Stimulated activated CD4-positive, alpha-beta T cell treated with anti-CD3 and anti-CD28 coated beads, TNF-alpha, amount 100 ng/mL, for 1 hour (primary cell): ENCODE measurements at regions not wholly inside any gene's neighbourhood (a gene's known extent, or its start where the extent isn't known, plus 50 kb on each side); places are given as distances from the start of the nearest gene placed in this dataset.
"Not testable (repeated sequence)": the region's sequence is repeated elsewhere in the genome, so short reads cannot be mapped to it uniquely, and the experiment has no call there.

Experiments used
- DNase-seq, 3 donors: peaks; one replicate each; pipeline ENCODE4 v3.0.0-alpha.2; 2020; ENCODE audit warnings: low read depth in 3 of 3, low spot score in 1 of 3

DNA sequence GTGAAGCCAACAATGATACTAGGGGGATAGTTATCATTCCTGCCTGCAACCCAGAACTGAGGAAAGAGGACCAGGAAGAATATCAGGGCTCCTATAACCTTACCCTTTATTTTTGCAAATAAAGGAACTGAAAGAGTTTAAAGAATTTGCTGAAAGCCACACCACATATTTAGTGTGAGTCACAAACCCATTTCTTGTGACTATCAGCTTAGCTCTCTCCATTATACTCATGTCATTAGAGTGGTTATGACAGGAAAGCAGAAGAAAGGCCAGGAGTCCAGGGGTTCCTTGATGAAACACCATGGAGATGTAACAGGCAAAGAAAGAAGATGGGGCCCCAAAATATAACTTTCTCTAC lies 141.1 kb upstream of the SAMSN1 start:
- DNase-seq: no peak

DNA sequence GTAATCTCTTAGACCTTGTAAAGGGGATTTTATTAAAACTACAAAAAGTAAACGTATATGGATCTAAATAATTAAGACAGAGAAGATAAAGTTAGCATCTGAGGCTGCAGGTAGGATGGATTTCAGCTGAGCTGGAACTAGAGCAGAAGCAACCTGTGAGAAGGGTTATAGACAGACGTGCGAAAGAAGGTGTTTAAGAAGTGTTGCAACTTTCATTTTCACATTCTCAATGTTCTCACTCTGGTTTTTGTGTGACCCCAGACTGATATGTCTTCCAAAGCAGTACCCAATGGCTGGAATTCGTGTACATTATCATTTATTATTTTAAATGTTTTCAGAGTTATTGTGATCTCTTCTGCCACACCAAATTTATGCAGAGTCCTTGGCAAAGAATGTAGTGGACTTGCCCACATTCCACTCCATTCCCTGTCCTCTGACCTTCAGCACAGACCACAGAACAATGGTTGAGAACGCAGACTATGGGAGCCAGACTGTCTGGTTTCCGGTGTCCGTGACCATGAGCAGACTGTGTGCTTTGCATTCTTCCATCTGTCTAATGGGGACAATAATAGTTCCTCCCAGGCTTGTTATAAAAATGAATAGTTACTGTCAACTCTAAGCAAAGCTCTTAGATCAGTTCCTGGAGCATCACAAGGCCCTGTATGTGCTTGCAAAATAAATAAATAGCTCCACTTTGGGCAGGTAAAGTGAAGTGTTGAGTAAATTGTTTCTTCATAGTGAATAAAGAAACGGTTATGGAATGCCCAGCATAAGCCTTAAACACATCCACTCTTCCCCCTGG lies 140.6 kb upstream of the SAMSN1 start:
- no peak for DNase-seq

DNA sequence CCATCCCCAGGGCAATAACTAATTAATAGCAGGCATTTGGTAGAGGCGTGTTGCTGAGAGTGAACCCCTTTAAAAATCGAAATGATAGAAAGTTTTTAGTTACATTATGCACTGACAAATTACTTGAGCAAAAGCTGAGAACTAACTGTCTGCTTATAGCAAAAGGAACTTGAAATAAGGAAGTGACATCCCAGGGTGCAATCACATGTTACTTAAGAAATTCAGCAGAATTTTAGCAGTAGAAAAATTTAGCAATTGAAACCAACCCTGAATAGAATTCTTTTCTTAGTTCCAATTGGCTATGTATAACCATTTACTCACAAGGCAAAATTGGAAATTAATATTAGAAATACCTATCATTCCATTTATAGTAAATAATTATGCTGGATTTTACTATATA lies 139.5 kb upstream of the SAMSN1 start:
- DNase-seq: no peak

DNA sequence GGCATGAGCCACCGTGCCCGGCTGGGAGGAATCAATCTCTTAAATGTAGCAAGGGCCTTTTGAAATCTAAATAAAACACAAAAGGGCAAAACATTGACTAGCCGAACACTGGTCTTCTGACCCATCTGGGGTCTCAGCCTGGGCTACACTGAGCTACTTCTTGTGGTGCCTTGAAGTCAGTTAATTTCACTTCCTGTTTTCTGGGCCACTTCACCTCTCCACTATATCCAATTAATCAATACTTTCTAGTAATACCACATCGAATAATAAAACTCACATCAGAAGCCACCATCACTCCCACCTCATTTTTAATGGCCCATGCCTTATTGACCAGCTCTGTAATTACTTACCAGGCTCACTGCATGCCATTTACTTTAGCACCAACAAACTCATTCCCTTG lies 138.0 kb upstream of the SAMSN1 start:
- DNase-seq: no peak

DNA sequence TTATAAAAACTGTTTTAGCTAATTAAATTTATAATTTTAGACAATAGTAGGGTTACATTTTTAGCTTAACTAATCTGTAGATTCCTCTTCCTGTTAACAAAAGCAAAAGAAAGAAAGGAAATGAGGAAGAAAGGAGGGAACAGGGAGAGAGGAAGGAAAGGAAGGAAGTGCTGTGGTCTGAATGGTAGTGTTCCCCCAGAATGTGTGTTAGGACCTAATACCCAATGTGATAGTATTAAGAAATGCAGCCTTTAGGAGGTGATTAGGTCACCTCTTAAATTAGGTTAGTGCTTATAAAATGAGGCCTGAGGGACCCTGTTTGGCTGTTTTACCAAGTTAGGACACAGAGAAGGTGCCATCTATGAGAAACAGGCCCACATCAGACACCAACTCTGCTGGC lies 136.9 kb upstream of the SAMSN1 start:
- no peak for DNase-seq

DNA sequence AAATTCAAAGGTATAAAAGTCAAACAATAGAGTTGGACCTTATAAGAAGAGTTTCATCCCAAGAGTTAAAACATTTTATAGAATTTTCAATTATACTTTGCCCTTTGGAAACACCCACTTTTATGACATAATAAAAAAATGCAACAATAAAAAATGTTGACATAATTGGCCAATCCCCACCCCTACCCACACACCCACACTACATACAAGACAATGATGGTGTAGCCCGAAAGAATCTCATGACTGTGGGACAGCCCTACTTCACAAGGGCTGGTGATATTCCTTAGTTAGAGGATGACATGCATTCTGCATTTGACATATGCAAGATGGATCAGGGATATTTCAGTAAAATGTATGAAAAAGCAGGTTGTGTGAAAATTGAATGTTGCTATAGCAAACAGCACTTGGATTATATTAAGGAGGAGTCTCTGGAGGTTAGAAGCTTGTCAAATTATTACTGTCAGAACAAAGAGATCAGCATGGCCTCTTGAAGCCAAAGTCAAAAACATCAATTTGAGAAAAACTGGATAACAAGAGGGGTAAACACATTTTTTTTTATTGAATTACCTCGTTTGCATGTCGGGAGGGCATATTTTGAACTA lies 133.0 kb upstream of the SAMSN1 start:
- no peak for DNase-seq

DNA sequence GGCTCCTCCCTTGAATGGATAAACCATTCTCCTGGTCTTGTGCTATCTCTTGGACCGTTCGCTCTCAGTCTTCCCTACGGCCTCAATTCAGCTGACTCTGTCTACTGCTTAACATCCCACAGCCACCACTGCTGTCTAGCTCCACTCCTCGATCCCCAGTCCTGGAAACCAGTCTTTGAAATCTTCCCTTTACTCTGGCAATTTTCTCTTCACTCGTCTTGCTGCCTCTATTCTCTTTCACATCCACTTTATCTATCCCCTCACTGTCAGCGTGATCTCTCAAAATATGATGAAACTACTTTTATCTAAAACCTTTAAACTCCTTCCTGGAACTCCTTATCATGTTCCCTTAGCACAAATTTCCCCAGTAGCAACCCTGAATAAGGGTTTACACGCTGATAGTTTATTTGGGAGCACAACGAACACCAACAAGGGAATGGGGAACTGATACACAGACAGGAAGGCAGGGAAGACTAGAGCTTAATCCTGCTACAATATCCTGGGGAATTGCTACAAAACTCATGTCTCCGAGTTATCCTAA lies 131.6 kb upstream of the SAMSN1 start:
- no peak for DNase-seq

DNA sequence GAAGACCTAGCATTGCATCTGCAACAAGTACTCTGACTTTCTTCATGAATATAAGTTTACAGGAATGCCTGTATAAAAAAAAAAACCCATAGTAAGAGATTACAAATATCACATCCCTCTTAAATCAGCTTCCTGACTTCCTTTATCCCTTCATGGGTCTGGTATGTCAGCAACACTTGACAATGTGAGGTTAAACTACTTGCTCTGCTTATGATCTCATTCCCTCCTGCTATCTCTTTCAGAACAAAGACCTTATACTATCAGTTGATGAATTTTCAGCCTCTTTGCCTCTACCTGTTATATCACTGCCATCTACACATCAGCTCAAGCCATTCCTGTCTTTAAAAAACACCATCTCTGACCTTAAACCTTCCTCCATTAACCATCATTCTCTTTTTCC lies 130.9 kb upstream of the SAMSN1 start:
- no peak for DNase-seq

DNA sequence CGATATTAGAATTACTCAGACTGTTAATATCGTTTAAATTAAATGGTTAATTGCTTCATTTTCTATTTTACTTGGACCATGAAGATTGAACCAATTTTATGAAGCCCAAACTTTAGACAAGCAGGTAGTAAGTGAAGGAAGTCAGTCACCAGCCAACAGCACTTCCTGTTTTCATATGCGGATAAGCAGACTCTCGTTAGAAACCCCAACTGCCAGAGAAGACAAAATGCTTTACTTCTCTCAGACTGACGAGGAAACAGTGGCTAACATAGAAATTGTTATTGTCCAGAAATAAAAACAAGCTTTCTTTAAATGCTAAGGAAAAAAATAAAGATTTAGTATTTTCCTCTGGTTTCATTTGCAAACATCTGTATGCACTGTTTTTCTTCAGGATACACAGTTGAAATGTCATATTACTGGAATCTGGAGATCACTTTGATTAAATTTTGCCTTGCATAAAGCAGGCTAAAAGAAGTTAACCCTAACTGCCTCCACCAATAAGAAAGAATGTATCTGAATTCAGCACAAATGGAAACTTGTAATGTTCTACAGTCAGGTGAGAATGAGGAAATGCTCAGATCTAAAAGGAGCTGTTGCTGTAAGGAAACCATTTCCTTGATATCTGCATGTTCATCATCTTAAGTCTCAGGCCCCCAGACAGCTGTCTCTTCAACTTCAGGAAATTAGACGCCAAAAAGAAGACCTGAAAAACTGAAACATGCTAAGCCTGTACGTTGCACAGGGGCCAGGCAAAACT lies 129.8 kb upstream of the SAMSN1 start:
- no peak for DNase-seq

DNA sequence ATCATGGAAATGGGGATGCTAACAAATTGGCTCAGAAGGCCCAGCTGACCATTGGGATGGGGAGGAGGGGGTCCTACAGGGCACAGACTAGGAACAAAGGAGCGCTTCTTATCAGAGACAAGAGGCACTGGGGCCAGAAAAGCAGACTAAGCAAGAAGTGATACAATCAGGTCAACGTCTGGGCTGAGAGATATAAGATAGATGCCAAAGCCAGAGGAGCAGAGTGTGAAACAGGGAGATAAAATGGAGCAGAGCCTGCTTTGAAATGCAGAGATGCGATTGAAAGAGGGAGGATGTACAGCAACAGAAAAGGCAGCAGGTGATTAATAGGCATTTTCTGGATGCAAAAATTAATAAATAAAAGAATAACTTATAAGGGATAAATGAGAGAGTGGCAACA lies 127.5 kb upstream of the SAMSN1 start:
- DNase-seq: no peak

DNA sequence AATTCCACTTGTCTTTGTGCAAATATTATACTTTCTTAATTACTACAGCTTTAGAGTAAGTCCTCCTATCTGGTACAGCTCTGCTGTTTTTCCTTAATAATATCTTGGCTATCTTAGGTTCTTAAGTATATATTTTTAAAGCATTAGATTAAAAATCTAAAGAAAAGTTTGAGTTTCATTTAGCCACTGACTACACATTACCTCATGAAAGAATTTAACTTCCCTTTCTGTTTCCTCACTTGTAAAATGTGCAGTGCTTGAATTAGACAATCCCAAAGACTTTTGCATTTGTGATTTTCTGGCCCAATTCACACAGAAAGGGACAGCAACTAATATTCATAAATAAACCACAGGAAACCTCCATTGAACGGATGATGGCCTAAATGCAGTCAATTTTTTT lies 126.4 kb upstream of the SAMSN1 start:
- DNase-seq: no peak

DNA sequence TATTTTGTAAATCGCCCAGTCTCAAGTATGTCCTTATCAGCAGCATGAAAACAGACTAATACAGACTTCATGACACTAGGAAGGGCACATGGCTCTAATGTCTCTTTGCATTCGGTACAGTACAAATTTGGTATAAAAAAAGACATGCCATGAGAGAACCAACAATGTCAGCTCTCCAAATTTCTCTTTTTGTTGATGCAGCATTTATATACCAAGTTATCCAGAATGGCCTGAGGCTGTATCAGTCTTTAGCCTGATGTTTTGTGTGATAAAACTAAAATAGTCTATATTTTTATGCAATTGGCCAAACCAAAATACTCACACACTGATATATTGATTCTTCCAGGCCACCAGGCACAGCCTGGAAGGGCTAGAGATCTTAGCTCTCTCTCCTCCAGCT lies 124.3 kb upstream of the SAMSN1 start:
- DNase-seq: no peak

DNA sequence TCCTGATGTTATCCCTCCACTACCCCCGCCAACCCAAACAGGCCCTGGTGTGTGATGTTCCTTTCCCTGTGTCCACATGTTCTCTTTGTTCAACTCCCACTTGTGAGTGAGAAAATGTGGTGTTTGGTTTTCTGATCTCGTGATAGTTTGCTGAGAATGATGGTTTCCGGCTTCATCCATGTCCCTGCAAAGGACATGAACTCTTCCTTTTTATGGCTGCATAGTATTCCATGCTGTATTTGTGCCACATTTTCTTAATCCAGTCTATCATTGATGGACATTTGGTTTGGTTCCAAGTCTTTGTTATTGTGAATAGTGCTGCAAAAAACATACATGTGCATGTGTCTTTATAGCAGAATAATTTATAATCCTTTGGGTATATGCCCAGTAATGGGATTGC lies 123.0 kb upstream of the SAMSN1 start:
- not testable (repeated sequence) for DNase-seq

DNA sequence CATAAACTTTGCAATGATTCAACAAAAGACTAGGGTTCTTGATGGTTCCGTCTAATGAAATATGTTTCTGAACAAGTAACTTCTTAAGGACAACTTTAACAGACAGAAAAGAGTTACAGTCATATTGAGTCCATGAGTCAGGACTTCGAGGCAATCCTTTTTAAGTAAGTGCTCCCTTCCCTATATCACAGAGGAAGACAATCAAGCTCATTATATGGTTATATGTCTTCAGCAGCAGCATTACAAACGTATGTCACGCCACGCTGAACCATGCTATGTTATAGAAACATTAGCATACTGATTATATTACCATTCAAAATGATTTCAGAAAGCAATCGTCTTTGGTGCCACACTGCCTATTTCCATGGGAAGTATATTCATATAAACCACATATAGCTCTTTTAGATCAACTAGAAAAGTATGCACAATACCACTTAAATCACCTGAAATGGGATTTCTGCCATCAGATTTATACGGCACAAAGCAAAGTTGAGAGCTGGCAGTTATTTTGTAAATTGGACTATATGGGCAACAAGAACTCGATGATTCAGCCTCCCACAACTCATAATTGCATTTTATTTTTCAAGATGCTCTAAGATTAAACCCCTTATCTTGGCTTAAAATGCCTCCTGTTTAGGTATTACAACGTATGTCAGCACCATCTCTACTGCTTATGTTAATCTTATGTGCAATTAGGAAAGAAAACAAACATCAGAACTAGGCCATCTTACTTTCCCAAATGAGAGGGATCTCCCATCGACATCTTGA lies 111.3 kb upstream of the SAMSN1 start:
- DNase-seq: no peak

DNA sequence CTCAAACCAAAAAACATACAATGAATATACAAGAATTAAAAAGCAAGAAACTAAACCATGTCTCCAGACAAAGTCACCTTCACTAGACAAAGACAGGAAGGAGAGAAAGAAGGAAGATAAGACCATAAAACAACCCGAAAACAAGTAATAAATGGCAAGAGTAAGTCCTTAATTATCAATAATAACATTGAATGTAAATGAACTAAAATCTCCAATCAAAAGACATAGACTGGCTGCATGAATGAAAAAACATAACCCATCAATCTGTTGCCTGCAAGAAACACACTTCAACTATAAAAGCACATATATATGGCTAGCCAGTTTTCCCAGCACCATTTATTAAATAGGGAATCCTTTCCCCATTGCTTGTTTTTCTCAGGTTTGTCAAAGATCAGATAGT lies 100.8 kb upstream of the SAMSN1 start:
- no peak for DNase-seq

DNA sequence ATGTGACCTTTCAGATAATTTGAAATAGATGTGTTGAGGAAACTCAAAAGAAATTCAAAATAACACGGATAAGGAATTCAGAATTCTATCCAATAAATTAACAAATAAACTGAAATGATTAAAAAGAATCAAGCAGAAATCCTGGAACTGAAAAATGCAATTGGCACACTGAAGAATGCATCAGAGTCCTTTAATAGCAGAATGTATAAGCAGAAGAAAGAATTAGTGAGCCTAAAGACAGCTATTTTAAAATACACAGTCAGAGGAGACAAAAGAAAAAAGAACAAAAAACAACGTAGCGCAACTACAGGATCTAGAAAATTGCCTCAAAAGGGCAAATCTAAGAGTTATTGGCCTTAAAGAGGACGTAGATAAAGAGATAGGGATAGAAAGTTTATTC lies 99.6 kb upstream of the SAMSN1 start:
- DNase-seq: no peak

DNA sequence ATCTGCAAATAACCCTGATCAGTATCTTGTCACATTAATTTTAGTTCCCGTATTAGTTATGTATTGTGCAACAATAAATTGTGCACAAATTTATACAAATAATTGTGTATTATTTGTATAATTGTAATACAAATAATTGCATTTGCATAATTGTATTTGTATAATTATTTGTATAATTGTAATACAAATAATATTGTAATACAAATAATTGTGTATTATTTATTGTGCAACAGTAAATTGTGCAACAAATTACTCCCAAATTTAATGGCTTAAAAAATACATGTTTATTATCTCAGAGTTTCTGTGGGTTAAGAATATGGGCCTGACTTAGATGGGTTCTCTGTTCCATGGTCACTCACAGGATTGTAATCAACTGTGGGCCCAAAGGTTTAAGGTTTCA lies 86.2 kb upstream of the SAMSN1 start:
- no peak for DNase-seq

DNA sequence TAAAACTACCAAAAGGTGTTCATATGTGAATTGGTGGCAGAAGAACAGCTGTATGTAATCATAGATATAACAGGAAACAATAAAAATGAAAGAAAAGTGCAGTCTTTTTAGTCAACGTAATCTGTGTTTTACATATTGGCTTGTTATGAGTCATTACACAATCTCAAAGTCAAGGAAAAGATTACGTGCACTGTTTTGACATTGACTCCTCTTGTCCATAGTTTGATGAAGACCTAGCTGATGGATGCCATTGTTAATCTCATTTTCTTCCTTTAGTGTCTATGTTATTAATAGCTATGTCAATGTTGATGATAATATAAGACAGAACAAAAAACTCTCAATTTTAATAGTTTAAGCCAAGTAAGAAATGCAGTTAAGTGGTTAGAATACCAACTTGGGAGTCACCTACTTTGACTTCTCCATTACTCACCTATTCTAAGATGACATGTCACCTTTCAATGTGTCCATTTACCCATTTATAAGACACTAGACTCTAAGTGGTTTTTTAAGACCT lies 84.5 kb upstream of the SAMSN1 start:
- DNase-seq: no peak

DNA sequence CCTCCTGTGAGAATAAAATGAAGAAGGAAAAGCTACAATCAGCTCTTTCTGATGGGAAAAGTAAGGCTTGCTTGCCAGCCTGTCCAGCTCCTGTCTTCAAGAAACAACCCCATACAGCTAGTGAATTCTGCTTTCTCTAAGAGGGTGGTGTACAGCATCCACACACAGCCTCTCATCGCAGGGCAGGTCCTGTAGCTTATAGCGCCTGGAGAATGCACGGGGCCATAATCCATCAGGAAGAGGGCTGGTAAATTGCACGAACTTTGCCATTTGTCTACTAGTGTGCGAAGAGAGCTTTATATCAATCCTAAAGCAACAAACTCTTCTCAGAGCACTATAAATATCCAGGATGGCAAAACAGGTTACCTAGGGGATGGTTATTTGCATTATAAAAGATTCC lies 83.3 kb upstream of the SAMSN1 start:
- DNase-seq: no peak

DNA sequence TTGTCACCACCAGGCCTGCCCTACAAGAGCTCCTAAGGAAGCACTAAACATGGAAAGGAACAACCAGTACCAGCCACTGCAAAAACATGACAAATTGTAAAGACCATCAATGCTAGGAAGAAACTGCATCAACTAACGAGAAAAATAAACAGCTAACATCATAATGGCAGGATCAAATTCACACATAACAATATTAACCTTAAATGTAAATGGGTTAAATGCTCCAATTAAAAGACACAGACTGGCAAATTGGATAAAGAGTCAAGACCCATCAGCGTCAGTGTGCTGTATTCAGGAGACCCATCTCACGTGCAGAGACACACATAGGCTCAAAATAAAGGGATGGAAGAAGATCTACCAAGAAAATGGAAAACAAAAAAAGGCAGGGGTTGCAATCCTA lies 77.0 kb upstream of the SAMSN1 start:
- DNase-seq: not testable (repeated sequence)

DNA sequence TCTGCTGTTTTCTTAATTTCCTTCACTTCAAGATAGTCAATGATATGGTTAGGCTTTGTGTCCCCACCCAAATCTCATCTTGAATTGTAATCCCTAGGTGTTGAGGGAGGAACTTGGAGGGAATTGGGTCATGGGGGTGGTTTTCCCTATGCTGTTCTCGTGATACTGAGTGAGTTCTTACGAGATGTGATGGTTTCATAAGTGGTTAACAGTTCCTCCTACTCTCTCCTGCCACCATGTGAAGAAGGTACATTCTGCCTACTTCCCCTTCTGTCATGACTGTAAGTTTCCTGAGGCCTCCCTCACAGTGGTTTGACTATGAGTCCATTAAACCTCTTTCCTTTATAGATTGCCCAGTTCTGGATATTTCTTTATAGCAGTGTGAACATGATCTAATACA lies 74.0 kb upstream of the SAMSN1 start:
- no peak for DNase-seq
